ENCODE measurements at regions not wholly inside any gene's neighbourhood (a gene's known extent, or its start where the extent isn't known, plus 50 kb on each side); places are given as distances from the start of the nearest gene placed in this dataset.
A peak's percentile ranks its signal among the peaks of the same experiment; 100 is the strongest.

DNA sequence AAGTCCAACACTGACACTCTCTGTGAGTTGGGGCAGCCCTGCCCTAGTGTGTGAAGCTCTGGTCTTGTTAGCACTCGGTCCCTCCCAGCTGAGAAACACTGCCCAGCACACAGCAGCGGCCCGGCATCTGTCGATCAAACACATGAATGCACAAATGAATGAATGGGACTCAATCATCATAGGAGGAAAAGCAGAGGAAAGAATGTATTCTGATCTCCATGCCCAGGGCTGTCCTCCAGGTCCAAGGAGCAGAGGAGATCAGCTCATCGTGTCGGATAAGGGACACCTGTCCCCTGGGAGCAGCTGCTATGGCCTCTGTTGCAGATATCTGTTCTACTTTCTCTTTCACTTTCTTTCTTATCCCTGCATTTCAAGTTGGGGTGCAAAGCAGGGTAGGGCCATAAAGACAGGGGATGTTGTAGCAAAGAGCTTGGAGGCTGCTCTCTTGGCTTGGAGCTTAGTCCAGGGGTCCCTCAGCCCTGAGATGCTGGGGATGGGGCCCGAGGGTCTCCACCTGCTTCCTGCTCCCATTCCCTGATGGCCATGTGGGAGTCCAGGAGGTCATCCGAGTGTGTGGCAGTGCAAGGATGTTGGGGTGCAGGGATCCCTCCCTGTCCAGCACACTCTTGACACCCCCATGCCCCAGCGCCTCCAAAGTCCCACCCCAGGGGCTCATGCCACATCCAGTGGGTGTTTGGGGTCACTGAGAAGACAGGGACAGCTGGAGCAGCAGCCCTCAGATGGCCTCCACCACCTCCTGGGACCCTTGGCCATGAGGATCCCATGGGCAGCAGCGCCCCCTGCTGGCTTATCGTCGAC, 88.2 kb downstream of the IRF8 start:
- Mint-ChIP-seq H3K27me3 (no peaks in the 10 kb centered on the region), H3K36me3 (no peaks in the 10 kb centered on the region), H3K27ac (peak overlapping the region; percentile 83), H3K9me3 (peaks cover 4 to 6% of the 10 kb centered on the region in 2 donors), H3K4me3 (peak overlapping the region; percentile 33 to 73), H3K4me1 (peaks cover 83 to 100% of the 10 kb centered on the region in 2 donors)
- ATAC-seq (replicated peaks) (no peak), DNase-seq (no peak)

DNA sequence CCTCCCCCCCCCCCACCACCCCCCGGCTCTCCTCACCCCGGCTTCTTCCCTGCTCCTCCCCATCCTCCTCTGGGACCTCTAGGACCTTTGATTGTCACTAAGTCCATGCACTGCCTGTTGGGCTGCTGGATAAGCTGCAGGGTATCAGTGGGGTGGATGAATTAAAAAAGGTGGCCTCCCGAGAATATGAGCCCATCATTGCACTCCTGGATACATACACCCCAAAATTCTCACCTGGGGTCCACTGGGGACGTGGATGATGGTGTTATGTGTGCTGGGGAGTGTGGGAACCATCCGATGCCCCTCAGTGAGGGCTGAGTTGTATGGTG, 88.8 kb downstream of the IRF8 start:
- DNase-seq, result no peak
- Mint-ChIP-seq H3K4me1 (peaks cover 81 to 100% of the 10 kb centered on the region in 2 donors), H3K27ac (peak overlapping the region; percentile 91), H3K4me3 (peak overlapping the region; percentile 33 to 39), H3K27me3 (no peaks in the 10 kb centered on the region), H3K36me3 (no peaks in the 10 kb centered on the region), H3K9me3 (peaks cover 4 to 6% of the 10 kb centered on the region in 2 donors)
- no peak for ATAC-seq (replicated peaks)

DNA sequence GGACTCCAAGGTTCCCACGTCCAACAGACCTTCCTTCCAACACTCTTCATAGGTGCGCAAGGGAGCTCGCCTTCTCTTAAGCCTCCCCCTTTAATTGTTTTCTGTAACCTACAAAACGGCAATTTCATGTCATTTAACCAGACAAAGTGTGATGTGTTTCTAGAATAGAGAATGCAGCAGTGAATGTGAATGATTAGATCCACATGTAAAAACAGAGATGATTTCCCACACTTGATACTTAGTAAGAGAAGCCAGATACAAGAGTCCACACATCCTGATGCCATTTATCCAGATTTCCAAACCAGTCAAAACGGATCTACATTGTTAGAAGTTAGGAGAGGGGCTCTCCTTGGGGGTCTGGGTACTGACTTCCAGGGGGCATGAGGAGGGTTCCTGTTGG, 89.3 kb downstream of the IRF8 start:
- H3K36me3 Mint-ChIP-seq, result no peaks in the 10 kb centered on the region
- H3K27me3 Mint-ChIP-seq, result no peaks in the 10 kb centered on the region
- H3K4me3 Mint-ChIP-seq, result peak overlapping the region; percentile 71 to 76
- no peak for ATAC-seq (replicated peaks)
- H3K9me3 Mint-ChIP-seq, result peaks cover 4 to 6% of the 10 kb centered on the region in 2 donors
- H3K27ac Mint-ChIP-seq, result peak overlapping the region; percentile 91
- peaks cover 80 to 99% of the 10 kb centered on the region in 2 donors for H3K4me1 Mint-ChIP-seq
- DNase-seq, result no peak

DNA sequence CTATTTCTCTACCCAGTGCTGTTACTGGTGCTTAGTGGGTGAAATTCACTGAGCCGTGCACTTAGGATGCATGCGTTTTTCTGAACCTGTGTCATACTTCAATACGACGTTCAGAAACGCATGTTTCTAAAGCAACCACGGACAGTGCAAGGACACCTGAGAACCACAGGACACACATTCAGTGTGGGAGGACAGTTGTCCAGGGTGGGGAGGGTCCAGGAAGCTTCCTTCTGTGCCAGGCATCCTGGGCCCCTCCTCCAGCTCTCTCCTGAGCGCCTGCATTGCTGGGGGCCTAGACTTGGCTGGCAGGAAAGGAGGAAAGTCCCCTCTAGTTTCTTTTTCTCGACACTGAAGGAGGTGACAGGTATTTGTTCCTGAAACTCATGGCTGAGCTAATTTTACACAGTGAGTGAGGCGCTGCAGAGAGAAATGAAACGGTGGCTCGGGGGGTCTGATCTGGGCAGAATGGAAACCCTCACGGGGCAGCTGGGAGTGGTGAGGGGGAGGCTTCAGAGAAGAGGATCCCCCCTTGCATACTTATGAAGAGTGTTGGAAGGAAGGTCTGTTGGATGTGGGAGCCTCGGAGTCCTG, 89.9 kb downstream of the IRF8 start:
- DNase-seq (peak; percentile 53), ATAC-seq (replicated peaks) (peak; percentile 73 to 81)
- Mint-ChIP-seq H3K4me3 (peak overlapping the region; percentile 71 to 76), H3K27me3 (no peaks in the 10 kb centered on the region), H3K36me3 (no peaks in the 10 kb centered on the region), H3K9me3 (peaks cover 4 to 6% of the 10 kb centered on the region in 2 donors), H3K4me1 (peaks cover 76 to 94% of the 10 kb centered on the region in 2 donors), H3K27ac (peak overlapping the region; percentile 91)

DNA sequence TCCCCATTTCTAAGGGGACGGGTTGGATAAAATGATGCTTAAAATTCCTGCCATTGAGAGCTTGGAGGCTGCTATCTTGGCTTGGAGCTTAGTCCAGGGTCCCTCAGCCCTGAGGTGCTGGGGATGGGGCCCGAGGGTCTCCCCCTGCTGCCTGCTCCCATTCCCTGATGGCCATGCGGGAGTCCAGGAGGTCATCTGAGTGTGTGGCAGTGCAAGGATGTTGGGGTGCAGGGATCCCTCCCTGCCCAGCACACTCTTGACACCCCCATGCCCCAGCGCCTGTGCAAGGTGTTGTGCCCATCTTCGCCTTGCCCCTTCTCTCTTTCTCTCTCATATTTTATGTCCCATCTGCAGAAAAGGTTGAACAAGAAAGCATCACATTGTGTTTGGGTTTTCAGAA, 90.4 kb downstream of the IRF8 start:
- peak overlapping the region; percentile 91 for H3K27ac Mint-ChIP-seq
- H3K9me3 Mint-ChIP-seq, result peaks cover 4 to 6% of the 10 kb centered on the region in 2 donors
- no peaks in the 10 kb centered on the region for H3K27me3 Mint-ChIP-seq
- no peak for ATAC-seq (replicated peaks)
- H3K4me1 Mint-ChIP-seq, result peaks cover 72 to 88% of the 10 kb centered on the region in 2 donors
- peak overlapping the region; percentile 71 to 76 for H3K4me3 Mint-ChIP-seq
- no peak for DNase-seq
- no peaks in the 10 kb centered on the region for H3K36me3 Mint-ChIP-seq

GRCh38 chr16:85989863-85990643, 91.1 kb downstream of the IRF8 start:
- Mint-ChIP-seq H3K36me3 (no peaks in the 10 kb centered on the region), H3K4me1 (peaks cover 71 to 88% of the 10 kb centered on the region in 2 donors), H3K27me3 (no peaks in the 10 kb centered on the region), H3K9me3 (peaks cover 4 to 6% of the 10 kb centered on the region in 2 donors), H3K4me3 (peak overlapping the region; percentile 4 to 19), H3K27ac (peak overlapping the region; percentile 59)
- no peak for DNase-seq
- ATAC-seq (replicated peaks), result no peak

GRCh38 chr16:85990861-85991301, 91.9 kb downstream of the IRF8 start:
- H3K4me1 Mint-ChIP-seq, result peaks cover 70 to 88% of the 10 kb centered on the region in 2 donors
- H3K9me3 Mint-ChIP-seq, result peaks cover 4 to 6% of the 10 kb centered on the region in 2 donors
- no peaks in the 10 kb centered on the region for H3K36me3 Mint-ChIP-seq
- peak; percentile 64 to 66 for ATAC-seq (replicated peaks)
- H3K27ac Mint-ChIP-seq, result peak overlapping the region; percentile 59
- H3K4me3 Mint-ChIP-seq, result no peak overlapping the region
- DNase-seq, result peak; percentile 64
- no peaks in the 10 kb centered on the region for H3K27me3 Mint-ChIP-seq

DNA sequence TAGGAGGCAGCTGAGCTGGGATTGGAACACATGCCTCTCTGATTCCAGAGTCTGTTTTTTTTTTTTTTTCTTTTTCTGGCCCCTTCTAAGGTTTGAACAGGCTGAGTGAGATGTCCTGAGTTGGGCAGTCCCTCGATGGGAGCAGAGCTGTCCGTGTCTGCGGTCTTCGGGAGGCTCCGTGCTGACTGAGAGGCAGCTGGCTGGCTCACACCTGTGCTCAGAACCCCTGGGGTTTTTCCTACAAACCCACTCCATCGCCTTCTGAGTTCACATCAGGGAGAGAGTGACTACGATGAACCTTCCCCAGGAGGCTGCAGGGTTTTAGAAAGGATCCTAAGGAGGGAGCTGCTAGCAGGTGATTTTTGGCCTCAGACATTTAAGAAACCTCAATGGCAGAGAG, 92.5 kb downstream of the IRF8 start:
- ATAC-seq (replicated peaks) (no peak), DNase-seq (no peak)
- Mint-ChIP-seq H3K4me3 (no peak overlapping the region), H3K27ac (peak overlapping the region; percentile 59), H3K27me3 (no peaks in the 10 kb centered on the region), H3K36me3 (no peaks in the 10 kb centered on the region), H3K4me1 (peaks cover 73 to 88% of the 10 kb centered on the region in 2 donors), H3K9me3 (peaks cover 4 to 6% of the 10 kb centered on the region in 2 donors)

- Mint-ChIP-seq H3K27me3 (no peaks in the 10 kb centered on the region), H3K4me1 (peaks cover 74 to 88% of the 10 kb centered on the region in 2 donors), H3K36me3 (no peaks in the 10 kb centered on the region), H3K9me3 (peaks cover 4 to 6% of the 10 kb centered on the region in 2 donors), H3K27ac (no peak overlapping the region), H3K4me3 (no peak overlapping the region)
- no peak for DNase-seq
- no peak for ATAC-seq (replicated peaks)
Observed at GRCh38 chr16:85991856-85992255, 92.9 kb downstream of the IRF8 start.

- H3K4me1 Mint-ChIP-seq, result peaks cover 74 to 88% of the 10 kb centered on the region in 2 donors
- no peaks in the 10 kb centered on the region for H3K27me3 Mint-ChIP-seq
- no peak for DNase-seq
- H3K36me3 Mint-ChIP-seq, result no peaks in the 10 kb centered on the region
- peaks cover 4 to 6% of the 10 kb centered on the region in 2 donors for H3K9me3 Mint-ChIP-seq
- H3K4me3 Mint-ChIP-seq, result no peak overlapping the region
- H3K27ac Mint-ChIP-seq, result peak overlapping the region; percentile 20
- ATAC-seq (replicated peaks), result no peak
Observed at GRCh38 chr16:85992359-85992758, 93.4 kb downstream of the IRF8 start.

- Mint-ChIP-seq H3K4me1 (peaks cover 71 to 84% of the 10 kb centered on the region in 2 donors), H3K27ac (peak overlapping the region; percentile 27), H3K4me3 (no peak overlapping the region), H3K9me3 (peaks cover 4 to 6% of the 10 kb centered on the region in 2 donors), H3K36me3 (no peaks in the 10 kb centered on the region), H3K27me3 (no peaks in the 10 kb centered on the region)
- no peak for DNase-seq
- no peak for ATAC-seq (replicated peaks)
Observed at GRCh38 chr16:85992779-85993178, 93.8 kb downstream of the IRF8 start.

- Mint-ChIP-seq H3K27ac (peak overlapping the region; percentile 95), H3K9me3 (peaks cover 4 to 6% of the 10 kb centered on the region in 2 donors), H3K4me1 (peaks cover 69 to 82% of the 10 kb centered on the region in 2 donors), H3K27me3 (no peaks in the 10 kb centered on the region), H3K4me3 (peak overlapping the region; percentile 52 to 63), H3K36me3 (no peaks in the 10 kb centered on the region)
- DNase-seq, result no peak
- ATAC-seq (replicated peaks), result peak; percentile 51 to 55
Observed at GRCh38 chr16:85994492-85995490, 95.8 kb downstream of the IRF8 start.

Data from stimulated activated naive B cell treated with anti-CD40 and anti-IgM and Interleukin-4, amounts not matched to agents 10 μg/mL and 1 μg/mL and 100 μg/mL, for 72 hours (primary cell).